Fibroblast of mammary gland (primary cell): ENCODE measurements at regions not wholly inside any gene's neighbourhood (a gene's known extent, or its start where the extent isn't known, plus 50 kb on each side); places are given as distances from the start of the nearest gene placed in this dataset.

Experiments used
- DNase-seq: peaks from one replicate; pipeline ENCODE4 v3.0.0-alpha.2; 2010; ENCODE audit warnings: low read depth
- H3K4me3 ChIP-seq: 2 replicates; pipeline ENCODE4 v1.5.1; 2011; ENCODE audit warnings: low read depth, mild to moderate bottlenecking, low read length, moderate library complexity; ENCODE audit not compliant: control insufficient read depth
- CTCF ChIP-seq: conservative IDR thresholded peaks from 2 replicates; pipeline ENCODE4 v1.5.1; 2011; ENCODE audit warnings: low read depth, low read length, inconsistent platforms; ENCODE audit not compliant: control insufficient read depth, insufficient read depth

GRCh38 chr2:196535061-196535460 is 104.5 kb upstream of the CCDC150 start:
- no peak for TF ChIP-seq CTCF
- no peak for DNase-seq
- H3K4me3 ChIP-seq: no peak overlapping the region

GRCh38 chr2:196535742-196536141 is 103.8 kb upstream of the CCDC150 start:
- TF ChIP-seq CTCF: no peak
- DNase-seq: no peak
- no peak overlapping the region for H3K4me3 ChIP-seq

- no peak for TF ChIP-seq CTCF
- H3K4me3 ChIP-seq: no peak overlapping the region
- DNase-seq: no peak
These were observed 102.2 kb upstream of the CCDC150 start for GRCh38 chr2:196537311-196537710.

GRCh38 chr2:196538189-196538588 is 101.3 kb upstream of the CCDC150 start:
- no peak for DNase-seq
- no peak overlapping the region for H3K4me3 ChIP-seq
- no peak for TF ChIP-seq CTCF

GRCh38 chr2:196538646-196539045 is 100.9 kb upstream of the CCDC150 start:
- no peak overlapping the region for H3K4me3 ChIP-seq
- DNase-seq: no peak
- no peak for TF ChIP-seq CTCF

- no peak for TF ChIP-seq CTCF
- peak; percentile 52 for DNase-seq
- H3K4me3 ChIP-seq: no peak overlapping the region
These were observed 94.5 kb upstream of the CCDC150 start for GRCh38 chr2:196544906-196545433.
